GM18951 (cell line): ENCODE measurements at regions not wholly inside any gene's neighbourhood (a gene's known extent, or its start where the extent isn't known, plus 50 kb on each side); places are given as distances from the start of the nearest gene placed in this dataset.

Experiments used
- POLR2A ChIP-seq: IDR thresholded peaks from 4 replicates; pipeline ENCODE4 v1.6.1; 2011; ENCODE audit warnings: mild to moderate bottlenecking; ENCODE audit not compliant: insufficient read length, insufficient read depth; ENCODE audit errors: extremely low read depth
- in situ Hi-C: fragments of 300-500 bp; cut with MboI; formaldehyde crosslinking; loops from one replicate; pipeline ENCODE4 v1.12.0; 2022; ENCODE audit warnings: low sequenced_read_pairs, mixed read lengths, inconsistent platforms; ENCODE audit not compliant: unreplicated experiment

- in situ Hi-C loops = no loop called here
- TF ChIP-seq POLR2A = no peak
Observed at GRCh38 chrX:43139645-43140044, 361.7 kb upstream of the PPP1R2C start.

- no peak for TF ChIP-seq POLR2A
- in situ Hi-C loops = no loop called here
Observed at GRCh38 chrX:43140582-43140981, 362.6 kb upstream of the PPP1R2C start.

GRCh38 chrX:43141885-43142284, 363.9 kb upstream of the PPP1R2C start:
- no peak for TF ChIP-seq POLR2A
- in situ Hi-C loops = no loop called here

GRCh38 chrX:43148305-43148704, 370.3 kb upstream of the PPP1R2C start:
- in situ Hi-C loops = no loop called here
- no peak for TF ChIP-seq POLR2A

- in situ Hi-C loops = no loop called here
- TF ChIP-seq POLR2A = no peak
Observed at GRCh38 chrX:43165343-43165920, 387.5 kb upstream of the PPP1R2C start.

GRCh38 chrX:43166874-43167273, 388.9 kb upstream of the PPP1R2C start:
- no peak for TF ChIP-seq POLR2A
- in situ Hi-C loops = no loop called here

- no peak for TF ChIP-seq POLR2A
- in situ Hi-C loops = no loop called here
Observed at GRCh38 chrX:43175434-43175833, 397.5 kb upstream of the PPP1R2C start.

GRCh38 chrX:43176686-43177085, 398.7 kb upstream of the PPP1R2C start:
- TF ChIP-seq POLR2A = no peak
- in situ Hi-C loops = no loop called here

- no peak for TF ChIP-seq POLR2A
- in situ Hi-C loops = no loop called here
Observed at GRCh38 chrX:43188296-43188695, 410.3 kb upstream of the PPP1R2C start.

- in situ Hi-C loops = no loop called here
- TF ChIP-seq POLR2A = no peak
Observed at GRCh38 chrX:43211570-43211969, 433.6 kb upstream of the PPP1R2C start.

- no peak for TF ChIP-seq POLR2A
- in situ Hi-C loops = no loop called here
Observed at GRCh38 chrX:43218198-43218597, 437.9 kb upstream of the MAOA start.

- TF ChIP-seq POLR2A = no peak
- in situ Hi-C loops = no loop called here
Observed at GRCh38 chrX:43224496-43224895, 431.6 kb upstream of the MAOA start.

GRCh38 chrX:43225626-43226328, 430.3 kb upstream of the MAOA start:
- no peak for TF ChIP-seq POLR2A
- in situ Hi-C loops = no loop called here

GRCh38 chrX:43238461-43238945, 417.6 kb upstream of the MAOA start:
- in situ Hi-C loops = no loop called here
- TF ChIP-seq POLR2A = no peak
